ENCODE measurements at regions not wholly inside any gene's neighbourhood (a gene's known extent, or its start where the extent isn't known, plus 50 kb on each side); places are given as distances from the start of the nearest gene placed in this dataset.

DNA sequence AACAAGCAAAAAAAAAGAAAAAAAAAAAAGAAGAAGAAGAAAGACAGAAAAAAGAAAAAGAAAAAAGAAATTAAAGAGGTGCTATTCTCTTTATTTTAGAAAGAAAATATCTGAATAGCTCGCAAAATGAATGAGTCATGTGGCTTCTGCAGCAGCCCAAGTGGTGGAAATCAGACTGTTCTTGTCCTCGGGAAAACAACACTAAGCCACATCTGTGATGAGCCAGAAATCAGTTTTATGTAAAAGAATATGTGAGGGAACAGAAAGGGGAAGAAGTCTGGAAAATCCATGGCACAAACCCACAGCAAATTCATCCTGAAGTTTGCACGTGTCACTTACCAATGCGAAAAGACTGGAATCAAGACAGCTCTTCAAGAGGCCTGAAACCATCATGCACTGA lies 118.7 kb upstream of the GAS1 start:
- TF ChIP-seq, protein P1, sequence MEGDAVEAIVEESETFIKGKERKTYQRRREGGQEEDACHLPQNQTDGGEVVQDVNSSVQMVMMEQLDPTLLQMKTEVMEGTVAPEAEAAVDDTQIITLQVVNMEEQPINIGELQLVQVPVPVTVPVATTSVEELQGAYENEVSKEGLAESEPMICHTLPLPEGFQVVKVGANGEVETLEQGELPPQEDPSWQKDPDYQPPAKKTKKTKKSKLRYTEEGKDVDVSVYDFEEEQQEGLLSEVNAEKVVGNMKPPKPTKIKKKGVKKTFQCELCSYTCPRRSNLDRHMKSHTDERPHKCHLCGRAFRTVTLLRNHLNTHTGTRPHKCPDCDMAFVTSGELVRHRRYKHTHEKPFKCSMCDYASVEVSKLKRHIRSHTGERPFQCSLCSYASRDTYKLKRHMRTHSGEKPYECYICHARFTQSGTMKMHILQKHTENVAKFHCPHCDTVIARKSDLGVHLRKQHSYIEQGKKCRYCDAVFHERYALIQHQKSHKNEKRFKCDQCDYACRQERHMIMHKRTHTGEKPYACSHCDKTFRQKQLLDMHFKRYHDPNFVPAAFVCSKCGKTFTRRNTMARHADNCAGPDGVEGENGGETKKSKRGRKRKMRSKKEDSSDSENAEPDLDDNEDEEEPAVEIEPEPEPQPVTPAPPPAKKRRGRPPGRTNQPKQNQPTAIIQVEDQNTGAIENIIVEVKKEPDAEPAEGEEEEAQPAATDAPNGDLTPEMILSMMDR (IDR thresholded peaks at IDR 0.05 in 2 of 3, conservative IDR thresholded peaks at IDR 0.05 in 1 of 3; ENCODE audit: borderline replicate concordance in 1 of 3, insufficient read depth in 1 of 3, low read depth in 2 of 3, low read length in 2 of 3), result no peak
- TF ChIP-seq POLR2AphosphoS5 (IDR thresholded peaks at IDR 0.05; ENCODE audit: low read depth, low read length), result no peak
- TF ChIP-seq POLR2A (IDR thresholded peaks at IDR 0.05; ENCODE audit: borderline replicate concordance, extremely low read depth, insufficient read depth, insufficient read length), result no peak
- TF ChIP-seq ZNF274 (IDR thresholded peaks at IDR 0.05; ENCODE audit: low read depth, low read length), result no peak
- TF ChIP-seq, protein P2, sequence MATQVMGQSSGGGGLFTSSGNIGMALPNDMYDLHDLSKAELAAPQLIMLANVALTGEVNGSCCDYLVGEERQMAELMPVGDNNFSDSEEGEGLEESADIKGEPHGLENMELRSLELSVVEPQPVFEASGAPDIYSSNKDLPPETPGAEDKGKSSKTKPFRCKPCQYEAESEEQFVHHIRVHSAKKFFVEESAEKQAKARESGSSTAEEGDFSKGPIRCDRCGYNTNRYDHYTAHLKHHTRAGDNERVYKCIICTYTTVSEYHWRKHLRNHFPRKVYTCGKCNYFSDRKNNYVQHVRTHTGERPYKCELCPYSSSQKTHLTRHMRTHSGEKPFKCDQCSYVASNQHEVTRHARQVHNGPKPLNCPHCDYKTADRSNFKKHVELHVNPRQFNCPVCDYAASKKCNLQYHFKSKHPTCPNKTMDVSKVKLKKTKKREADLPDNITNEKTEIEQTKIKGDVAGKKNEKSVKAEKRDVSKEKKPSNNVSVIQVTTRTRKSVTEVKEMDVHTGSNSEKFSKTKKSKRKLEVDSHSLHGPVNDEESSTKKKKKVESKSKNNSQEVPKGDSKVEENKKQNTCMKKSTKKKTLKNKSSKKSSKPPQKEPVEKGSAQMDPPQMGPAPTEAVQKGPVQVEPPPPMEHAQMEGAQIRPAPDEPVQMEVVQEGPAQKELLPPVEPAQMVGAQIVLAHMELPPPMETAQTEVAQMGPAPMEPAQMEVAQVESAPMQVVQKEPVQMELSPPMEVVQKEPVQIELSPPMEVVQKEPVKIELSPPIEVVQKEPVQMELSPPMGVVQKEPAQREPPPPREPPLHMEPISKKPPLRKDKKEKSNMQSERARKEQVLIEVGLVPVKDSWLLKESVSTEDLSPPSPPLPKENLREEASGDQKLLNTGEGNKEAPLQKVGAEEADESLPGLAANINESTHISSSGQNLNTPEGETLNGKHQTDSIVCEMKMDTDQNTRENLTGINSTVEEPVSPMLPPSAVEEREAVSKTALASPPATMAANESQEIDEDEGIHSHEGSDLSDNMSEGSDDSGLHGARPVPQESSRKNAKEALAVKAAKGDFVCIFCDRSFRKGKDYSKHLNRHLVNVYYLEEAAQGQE (IDR thresholded peaks at IDR 0.05; ENCODE audit: low read depth), result no peak
- no peak for TF ChIP-seq EZH2 (IDR thresholded peaks at IDR 0.05)

All from HCT116 (cell line).